NCI-H345 treated with DMSO at 0.1 percent for 48 hours (cell line): ENCODE measurements at regions not wholly inside any gene's neighbourhood (a gene's known extent, or its start where the extent isn't known, plus 50 kb on each side); places are given as distances from the start of the nearest gene placed in this dataset.
"Not testable (repeated sequence)": the region's sequence is repeated elsewhere in the genome, so short reads cannot be mapped to it uniquely, and the experiment has no call there.

Source experiments
- DNase-seq: peaks from one replicate; lab custom pipeline; 2025; ENCODE audit not compliant: unreplicated experiment; lab: John Stamatoyannopoulos, UW

DNA sequence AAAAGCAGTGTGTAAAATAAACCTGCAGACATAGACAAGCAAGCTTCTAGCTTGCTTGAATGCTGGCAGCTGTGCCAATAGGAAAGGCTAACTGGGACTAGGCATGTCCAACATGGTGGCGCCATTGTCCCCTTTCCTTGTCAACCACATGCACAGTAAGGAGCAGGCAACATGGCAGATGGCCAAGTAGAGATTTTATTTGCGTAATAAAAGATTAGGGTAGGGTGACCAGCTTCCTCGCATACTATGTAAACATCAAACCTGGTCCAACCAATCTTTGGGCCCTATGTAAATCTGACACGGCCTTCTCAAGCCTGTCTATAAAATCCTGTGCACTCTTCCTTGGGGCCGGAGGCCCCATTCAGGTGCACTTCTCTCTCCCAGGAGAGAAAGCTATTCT, 575.4 kb upstream of the GOLIM4 start:
- DNase-seq = no peak

DNA sequence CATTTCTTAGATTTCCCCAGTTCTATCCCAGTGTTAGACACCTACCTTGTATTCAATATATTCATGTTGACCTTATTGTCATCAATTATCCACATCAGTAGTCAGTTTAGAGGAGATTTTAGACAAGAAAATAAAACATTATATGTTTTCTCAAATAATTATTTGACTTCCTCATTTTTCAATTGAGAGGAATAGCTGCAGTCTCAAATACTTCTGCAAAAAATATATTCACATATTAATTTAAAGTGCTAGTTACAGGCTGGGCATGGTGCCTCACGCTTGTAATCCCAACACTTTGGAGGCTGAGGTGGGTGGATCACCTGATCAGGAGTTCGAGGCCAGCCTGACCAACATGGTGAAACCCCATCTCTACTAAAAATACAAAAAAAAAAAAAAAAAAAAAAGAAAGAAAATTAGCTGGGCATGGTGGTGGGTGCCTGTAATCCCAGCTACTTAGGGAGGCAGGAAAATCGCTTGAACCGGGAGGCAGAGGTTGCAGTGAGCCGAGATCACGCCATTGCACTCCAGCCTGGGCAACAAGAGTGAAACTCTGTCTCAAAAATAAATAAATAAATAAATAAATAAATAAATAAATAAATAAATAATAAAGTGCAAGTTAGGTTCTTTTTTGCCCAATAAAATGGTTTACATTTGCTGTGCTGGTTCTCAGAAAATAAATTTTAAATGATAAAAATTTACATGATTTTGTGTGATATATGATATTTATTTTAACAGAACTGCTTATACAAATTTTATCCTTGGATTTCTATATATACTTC, 565.3 kb upstream of the GOLIM4 start:
- not testable (repeated sequence) for DNase-seq

DNA sequence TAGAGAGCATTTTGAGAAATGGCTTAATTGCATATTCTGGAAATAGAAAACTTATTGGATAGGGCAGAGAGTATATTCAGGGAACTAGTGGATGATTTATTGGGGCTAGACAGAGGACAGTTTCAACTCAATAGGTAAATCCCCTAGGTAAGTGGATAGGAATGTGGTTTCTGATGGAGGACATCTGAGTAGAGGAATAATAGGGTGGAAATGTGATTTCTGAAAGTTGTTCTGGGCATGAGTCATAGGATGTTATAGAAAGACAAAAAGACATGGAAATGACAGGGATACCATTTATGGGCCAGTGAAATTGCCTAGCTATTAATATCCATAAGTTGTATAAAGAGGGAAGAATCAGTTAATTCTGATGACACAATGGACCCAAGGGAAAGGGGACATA, 563.3 kb upstream of the GOLIM4 start:
- no peak for DNase-seq

DNA sequence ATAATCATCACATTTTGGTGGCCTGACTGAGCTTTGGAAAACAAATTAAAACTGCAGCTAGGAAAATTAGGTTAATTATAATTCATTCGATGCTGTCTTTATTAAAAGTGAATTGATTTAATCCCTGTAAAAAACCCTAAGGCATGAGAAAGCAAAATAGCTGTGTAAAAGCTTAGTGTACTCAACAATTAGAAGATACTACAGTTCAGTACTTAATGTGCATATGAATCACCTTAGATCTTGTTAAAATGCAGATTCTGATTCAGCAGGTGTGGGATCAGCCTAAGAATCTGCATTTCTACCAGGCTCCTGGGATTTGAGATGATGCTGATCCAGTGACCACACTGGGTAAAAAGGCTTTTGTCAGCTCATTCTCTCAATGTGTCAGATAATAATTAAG, 559.9 kb upstream of the GOLIM4 start:
- DNase-seq = no peak

DNA sequence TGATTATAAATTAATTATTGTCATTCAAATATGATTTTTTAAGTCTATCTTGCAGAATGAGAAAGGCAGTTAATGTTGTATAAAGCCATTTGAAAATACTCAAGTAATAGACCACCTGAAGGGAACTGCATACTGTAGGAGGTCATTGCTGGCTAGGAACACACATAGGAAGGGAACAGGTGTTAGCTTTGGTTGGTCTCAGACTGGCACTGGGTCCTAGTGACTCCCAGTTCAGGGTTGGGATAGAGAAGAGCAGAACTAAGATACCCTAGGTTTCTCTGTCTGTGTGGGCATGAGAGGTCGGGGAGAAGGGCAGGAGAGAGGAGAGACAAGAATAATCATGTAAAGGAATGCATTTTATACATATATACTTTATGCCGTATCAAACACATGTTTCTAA, 559.0 kb upstream of the GOLIM4 start:
- no peak for DNase-seq

DNA sequence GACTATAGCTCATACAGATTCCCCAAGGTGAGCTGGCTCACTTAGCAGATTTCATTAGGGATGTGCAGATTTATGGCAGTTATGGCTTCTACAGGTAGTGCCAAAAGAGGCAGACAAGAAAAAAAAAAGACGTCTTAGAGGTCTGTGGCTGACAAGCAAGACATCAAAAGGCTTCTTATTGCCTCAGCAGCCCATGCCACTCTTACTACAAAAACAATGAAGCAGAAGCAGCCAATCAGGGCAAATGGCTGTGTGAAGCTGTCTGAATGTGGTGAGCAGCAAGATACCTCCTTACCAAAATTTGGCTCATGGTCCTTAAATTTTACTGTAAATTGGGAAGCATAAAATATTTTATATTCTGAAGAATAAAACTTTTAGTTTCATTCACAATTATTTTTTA, 557.5 kb upstream of the GOLIM4 start:
- DNase-seq = no peak

DNA sequence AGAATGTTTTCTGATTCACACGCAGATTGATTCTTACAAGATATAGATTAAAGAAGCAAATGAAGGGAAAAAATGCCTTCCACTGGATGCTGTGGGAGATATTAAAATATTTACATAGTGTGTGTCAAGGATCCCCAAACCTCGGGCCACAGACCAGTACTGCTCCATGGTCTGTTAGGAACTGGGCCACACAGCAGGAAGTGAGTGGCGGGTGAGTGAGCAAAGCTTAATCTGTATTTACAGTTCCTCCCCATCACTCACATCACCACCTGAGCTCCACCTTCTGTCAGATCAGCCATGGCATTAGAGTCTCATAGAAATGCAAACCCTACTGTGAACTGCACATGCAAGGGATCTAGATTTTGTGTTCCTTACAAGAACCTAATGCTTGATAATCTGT, 552.6 kb upstream of the GOLIM4 start:
- no peak for DNase-seq

DNA sequence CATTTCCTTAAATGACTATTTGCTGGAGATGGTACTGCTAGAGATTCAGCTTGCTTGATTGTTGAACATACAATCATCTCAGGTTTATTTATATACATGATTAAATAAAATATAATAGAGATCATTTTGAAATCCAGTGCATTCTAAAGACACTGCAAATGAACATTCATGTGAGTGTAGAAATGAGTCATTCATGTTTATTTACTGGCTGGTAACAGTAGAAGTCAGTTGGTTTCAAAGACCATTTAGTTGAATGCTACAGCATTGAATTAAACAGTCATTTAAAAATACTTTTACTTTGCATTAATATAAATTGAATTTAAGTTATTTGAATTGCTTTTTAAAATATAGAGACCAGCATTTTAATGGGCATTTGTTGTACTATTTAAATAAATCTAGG, 551.9 kb upstream of the GOLIM4 start:
- no peak for DNase-seq

DNA sequence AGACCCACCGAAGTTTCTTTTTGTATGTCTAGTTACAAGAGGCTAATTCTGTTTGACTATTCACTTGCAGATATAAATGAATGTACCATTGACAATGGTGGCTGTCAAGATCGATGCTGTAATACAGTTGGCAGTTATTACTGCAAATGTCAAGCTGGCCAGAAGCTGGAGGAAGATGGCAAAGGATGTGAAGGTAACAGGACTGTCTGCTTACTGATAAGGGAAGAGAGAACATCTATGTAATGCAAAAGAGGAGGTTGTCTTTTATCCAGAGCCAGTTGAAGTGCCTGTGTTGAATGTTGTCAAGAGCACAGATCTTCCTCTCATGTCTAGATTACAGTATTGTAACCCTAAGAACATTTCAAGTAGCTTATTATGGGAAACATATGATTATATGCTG, 549.5 kb upstream of the GOLIM4 start:
- DNase-seq = no peak

DNA sequence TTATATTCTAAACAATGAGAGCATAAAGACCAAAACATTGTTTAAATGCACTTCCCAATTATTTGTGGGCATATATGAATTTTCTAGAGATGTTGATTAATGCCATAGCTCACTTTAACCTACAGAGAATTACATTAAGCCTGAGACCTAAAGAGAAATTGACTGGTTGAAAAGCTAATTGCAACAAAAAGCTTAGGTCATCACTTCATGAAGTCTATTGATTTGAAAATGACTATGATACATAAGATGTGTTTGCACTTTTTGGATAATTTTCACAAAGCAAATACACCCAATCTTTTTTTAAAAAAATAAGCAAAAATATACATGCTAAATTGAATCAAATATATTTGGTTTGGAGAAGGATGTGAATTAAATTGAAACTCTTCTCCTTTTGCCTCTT, 532.8 kb upstream of the GOLIM4 start:
- DNase-seq = no peak

DNA sequence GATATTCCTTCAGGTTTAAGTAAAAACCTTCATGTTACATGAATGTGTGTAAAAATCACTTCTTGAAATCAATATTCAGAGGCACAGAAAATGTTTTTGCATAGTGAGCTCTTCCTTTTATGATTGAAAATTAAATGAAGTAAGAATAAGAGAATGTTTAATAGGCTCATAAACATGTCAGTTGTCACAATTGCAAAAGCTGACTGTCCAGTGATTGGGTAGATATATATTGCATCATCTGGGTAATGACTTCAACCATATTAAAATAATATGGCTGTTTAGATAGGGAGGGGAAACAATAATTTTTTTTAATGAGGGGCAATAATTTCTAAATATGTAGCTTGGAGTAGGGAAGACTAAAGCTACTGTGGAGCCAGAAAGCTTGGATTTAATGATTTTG, 529.8 kb upstream of the GOLIM4 start:
- DNase-seq = no peak

DNA sequence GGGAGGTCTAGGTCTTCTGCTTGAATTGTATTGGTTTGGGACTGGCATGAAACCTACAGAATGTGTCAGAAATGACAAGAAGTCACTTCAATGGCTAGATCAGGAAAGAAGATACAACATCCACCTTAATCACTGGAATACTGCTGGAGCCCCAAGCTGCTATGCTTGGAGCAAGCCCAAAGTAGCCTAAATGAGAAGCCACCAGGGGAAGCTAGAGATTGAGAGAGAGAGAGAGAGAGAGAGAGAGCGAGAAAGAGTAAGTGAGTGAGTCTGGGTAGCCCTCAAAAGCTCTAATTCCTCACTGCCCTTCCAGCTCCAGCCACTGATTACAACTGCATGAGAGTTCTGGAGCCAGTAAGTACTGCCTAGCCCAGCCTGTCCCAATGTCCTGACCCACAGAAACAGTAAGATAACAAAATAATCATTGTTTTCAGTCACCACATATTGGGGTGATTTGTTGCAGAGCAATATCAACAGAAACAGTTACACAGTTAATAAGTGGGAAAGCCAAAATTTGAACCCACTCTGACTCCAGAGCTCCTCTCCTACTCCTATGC, 529.2 kb upstream of the GOLIM4 start:
- no peak for DNase-seq

DNA sequence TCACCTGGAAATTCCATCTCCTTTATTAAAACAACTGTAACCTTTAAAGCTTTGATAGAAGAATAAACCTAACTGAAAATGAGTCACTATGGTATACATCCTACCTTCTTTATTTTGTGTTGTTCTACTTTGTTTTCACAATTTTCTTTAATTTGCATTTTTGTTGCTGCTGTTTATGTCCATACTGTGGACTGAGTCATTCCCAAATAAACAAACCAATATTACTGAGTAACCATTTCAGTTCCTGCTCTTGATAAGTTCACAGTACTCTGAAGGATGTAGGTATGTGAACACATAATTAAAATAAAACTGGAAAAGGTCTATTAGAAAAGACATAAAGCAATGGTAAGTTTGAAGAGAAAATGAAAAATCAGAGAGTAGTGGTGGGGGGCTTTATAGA, 528.5 kb upstream of the GOLIM4 start:
- no peak for DNase-seq

DNA sequence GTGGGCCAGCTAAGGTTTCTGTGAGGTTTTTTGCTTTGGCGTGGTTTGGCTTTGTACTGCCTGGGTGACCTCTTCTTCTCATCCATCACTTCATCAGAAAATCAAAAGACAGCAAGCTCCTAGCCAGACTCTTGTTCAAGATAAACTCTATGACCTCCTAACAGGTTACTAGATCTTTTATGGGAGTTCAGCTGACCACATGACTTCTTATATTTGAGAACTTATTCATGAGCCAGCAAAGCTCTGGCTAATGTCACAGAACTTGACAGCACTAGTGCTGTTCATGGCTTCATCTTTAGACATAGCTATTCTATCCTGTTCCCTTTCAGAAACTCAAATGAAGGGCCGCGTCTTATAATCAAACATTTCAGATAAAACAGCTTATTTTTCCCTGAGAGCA, 527.1 kb upstream of the GOLIM4 start:
- no peak for DNase-seq

DNA sequence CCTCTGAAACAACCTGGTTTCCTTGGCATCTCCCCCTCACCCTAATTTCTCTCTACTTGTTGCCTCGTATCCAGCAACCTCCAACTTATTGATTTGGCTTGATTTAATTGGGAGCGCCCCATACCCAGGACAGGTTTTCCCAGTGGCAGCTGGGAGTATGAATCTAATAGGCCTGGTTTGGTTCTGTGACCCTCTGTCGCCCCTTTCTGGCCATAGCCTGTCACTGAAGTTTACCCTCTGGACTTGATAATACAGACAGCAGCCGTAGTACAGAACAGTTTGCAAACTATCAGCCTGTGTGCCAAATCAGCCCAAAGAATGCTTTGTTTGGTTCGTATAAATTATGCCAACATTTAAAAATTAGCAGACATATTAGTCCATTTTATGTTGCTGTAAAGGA, 525.1 kb upstream of the GOLIM4 start:
- no peak for DNase-seq

DNA sequence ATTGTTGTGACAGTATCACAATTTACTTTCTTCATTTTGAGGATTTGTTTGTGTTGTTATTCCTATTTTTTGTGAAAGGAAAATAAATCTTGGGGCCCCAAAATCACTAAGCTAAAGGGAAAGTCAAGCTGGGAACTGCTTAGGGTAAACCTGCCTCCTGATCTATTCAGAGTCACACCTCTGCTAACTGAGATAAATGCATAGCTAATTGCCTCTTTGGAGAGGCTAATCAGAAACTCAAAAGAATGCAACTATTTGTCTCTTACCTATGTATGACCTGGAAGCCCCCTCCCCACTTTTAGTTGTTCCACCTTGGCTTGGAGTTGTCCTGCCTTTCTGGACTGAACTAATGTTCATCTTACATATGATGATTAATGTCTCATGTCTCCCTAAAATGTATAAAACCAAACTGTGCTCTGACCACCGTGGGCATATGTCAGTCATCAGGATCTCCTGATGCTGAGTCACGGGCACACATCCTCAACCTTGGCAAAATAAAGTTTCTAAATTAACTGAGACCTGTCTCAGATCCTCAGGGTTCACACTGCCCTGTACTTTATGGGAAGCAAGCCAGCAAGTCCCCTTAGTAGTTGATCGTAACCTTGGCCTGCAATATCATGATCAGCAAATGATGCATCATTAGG, 523.2 kb upstream of the GOLIM4 start:
- DNase-seq = no peak

DNA sequence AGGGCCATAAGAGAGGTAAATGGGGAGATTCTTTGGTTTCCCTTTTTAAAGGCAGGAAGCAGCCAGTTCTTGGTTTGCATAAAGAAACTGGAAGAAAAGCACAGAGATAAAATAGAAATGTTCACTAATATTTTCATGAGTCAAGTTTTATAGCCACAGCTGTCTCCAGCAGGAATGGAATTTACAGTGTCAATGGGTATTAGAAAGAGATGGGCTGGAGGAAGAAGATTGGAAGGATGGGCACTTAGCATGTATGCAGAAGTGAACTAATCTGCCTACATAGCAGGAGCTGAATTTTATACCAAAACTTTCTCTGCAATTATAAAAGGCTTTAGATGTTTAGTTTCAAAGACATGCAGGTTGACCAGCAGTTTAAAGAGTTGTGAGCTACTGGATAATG, 521.9 kb upstream of the GOLIM4 start:
- no peak for DNase-seq

DNA sequence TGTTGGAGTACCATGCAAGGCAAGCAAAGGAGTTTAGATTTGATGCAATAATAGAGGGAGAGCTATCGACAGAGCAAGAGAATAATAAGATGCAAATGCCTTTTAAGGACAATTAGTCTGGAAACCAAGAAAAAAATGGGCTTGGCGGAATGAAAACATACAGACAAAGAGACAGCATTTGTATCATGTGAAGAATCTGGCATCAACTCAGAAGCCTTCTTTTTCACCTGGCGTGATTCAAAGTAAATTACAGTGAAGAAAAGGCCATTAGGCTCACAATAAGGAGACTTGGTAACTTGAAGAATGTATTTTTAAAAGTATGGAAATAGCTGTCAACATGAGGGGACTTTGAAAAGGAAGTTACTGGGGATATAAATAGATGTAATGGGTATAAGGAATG, 521.2 kb upstream of the GOLIM4 start:
- no peak for DNase-seq

DNA sequence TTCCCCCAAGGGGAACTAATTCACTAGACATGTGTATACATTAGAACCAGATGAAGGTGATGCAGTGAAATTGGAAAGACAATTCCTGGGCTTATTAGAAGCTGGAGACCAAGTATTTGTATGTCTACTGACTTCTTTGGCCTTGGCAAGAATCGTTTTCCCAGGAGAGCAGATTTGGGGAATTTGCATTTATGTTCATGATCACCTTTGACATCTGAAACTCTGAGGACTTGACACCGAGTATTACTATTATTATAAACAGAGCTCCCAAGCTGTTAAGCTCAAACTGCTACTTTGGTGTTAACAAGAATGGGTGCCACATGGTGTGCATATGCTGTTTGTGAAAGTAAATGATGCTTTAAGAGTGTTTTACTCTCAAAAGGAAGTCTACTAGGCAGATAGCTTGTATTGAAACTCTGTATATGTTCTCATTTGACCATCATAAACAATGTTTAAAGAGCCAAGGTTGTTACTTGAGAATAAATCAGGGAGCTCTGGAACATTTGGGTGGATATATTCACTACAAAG, 519.8 kb upstream of the GOLIM4 start:
- DNase-seq = no peak

DNA sequence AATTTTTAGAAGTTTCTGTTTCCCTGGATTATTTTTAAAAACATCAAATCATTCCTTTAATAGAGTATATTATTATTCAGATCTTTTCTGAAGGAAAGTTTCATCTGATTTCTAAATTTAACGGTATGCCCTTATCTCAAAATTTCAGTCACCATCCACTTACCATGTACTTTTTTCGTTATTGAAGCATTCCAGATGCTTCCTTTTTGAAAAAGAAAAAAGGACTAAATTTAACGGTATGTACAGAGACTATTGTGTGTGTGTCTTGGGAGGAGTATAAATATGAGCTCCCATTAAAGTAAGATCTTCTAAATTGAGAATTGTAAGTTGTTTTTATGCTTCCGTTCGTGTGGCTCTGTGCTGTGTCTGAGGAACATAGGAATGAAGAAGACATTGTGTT, 517.4 kb upstream of the GOLIM4 start:
- no peak for DNase-seq

DNA sequence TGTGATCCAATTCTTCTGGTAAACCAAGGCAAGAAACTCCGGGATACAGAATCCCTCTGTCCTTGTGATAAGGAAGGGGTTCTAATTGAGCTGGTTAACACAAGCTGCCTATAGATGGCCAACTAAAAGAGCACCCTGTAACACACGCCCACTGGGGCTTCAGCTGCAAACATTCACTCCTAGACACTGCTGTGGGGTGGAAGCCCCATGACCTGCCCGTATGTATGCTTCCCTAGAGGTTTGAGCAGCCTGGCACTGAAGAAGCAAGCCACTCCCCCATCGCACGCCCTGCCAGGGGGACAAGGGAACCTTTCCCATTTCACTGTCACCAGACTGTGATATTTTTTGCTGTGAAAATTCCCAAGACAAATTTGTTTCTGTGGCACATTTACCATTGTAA, 516.9 kb upstream of the GOLIM4 start:
- DNase-seq = no peak

DNA sequence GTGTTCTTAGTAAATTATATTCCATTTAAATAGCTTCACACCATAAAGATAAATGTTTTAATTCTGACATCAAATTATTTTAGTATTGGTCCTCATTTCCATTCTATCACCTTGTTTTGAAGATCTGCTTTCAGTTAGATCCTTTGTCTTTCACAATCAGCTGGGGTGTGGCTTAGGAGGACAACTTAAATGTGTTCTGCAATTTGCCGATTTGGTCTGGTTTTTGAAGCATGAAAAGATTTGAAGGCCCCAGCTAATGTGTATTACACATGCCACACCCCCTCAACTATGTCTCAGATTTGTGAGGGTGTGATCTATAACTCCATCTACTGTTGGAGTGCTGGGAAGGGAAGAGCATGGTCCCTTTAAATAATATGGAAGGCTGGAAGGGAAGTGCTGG, 516.1 kb upstream of the GOLIM4 start:
- no peak for DNase-seq
